ENCODE measurements at regions not wholly inside any gene's neighbourhood (a gene's known extent, or its start where the extent isn't known, plus 50 kb on each side); places are given as distances from the start of the nearest gene placed in this dataset.

DNA sequence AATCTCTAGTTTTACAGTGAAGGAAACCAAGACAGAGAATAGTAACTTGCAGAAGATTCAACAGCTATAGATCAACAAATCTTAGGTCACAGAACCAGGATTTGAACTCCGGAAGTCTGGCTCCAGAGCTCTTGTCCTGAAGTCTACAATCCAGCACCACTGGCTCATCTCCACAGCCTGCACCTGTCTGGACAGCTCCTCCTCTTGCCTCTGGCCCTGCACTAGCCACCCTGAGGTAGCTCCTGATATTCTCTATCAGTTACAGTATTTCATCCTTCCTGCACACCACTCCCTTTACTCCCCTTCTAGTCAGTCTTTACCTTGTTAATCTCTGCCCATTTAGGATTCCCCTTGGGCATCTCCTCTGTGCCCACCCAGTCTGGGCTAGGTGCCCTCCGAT, 58.1 kb upstream of the LNX1 start:
- TF ChIP-seq, protein P1, sequence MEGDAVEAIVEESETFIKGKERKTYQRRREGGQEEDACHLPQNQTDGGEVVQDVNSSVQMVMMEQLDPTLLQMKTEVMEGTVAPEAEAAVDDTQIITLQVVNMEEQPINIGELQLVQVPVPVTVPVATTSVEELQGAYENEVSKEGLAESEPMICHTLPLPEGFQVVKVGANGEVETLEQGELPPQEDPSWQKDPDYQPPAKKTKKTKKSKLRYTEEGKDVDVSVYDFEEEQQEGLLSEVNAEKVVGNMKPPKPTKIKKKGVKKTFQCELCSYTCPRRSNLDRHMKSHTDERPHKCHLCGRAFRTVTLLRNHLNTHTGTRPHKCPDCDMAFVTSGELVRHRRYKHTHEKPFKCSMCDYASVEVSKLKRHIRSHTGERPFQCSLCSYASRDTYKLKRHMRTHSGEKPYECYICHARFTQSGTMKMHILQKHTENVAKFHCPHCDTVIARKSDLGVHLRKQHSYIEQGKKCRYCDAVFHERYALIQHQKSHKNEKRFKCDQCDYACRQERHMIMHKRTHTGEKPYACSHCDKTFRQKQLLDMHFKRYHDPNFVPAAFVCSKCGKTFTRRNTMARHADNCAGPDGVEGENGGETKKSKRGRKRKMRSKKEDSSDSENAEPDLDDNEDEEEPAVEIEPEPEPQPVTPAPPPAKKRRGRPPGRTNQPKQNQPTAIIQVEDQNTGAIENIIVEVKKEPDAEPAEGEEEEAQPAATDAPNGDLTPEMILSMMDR (IDR thresholded peaks at IDR 0.05) = no peak
- no peak for TF ChIP-seq POLR2A (IDR thresholded peaks at IDR 0.05)

Measured in lower leg skin (tissue), 3 donors.